Heart right ventricle (tissue), 16 donors: ENCODE measurements at regions not wholly inside any gene's neighbourhood (a gene's known extent, or its start where the extent isn't known, plus 50 kb on each side); places are given as distances from the start of the nearest gene placed in this dataset.

ENCODE experiments used
- ATAC-seq, 8 donors: fragments of 200-7000 bp; cut with Tn5 transposase; one replicate each; pipeline ENCODE4 v1.9.1; 2020; ENCODE audit warnings: mild to moderate bottlenecking in 8 of 8, moderate library complexity in 8 of 8, moderate number of reproducible peaks in 1 of 8
- DNase-seq, 2 donors: peaks; one replicate each; pipeline ENCODE4 v3.0.0-alpha.2; 2020
- H3K27ac ChIP-seq, 10 donors: fragments of 200-600 bp; sonication (generic) in 2 of 10; one replicate each; pipeline versions ENCODE4 v1.5.0 to v1.8.0; 2020 to 2022; ENCODE audit warnings: mild to moderate bottlenecking in 3 of 10
- H3K27me3 ChIP-seq, 7 donors: fragments of 200-600 bp; one replicate each; pipeline ENCODE4 v1.8.0; 2021 to 2022; ENCODE audit warnings: mild to moderate bottlenecking in 2 of 7
- H3K36me3 ChIP-seq, 9 donors: fragments of 200-600 bp; sonication (generic) in 1 of 9; one replicate each; pipeline versions ENCODE4 v1.5.0 to v1.8.0; 2020 to 2022; ENCODE audit warnings: mild to moderate bottlenecking in 2 of 9
- H3K4me1 ChIP-seq, 9 donors: fragments of 200-600 bp; sonication (generic) in 1 of 9; one replicate each; pipeline versions ENCODE4 v1.5.0 to v1.8.0; 2020 to 2022; ENCODE audit warnings: mild to moderate bottlenecking in 4 of 9
- H3K4me3 ChIP-seq, 10 donors: fragments of 200-600 bp; sonication (generic) in 2 of 10; one replicate each; pipeline versions ENCODE4 v1.5.0 to v1.8.0; 2020 to 2022; ENCODE audit warnings: mild to moderate bottlenecking in 7 of 10, moderate library complexity in 2 of 10
- H3K9me3 ChIP-seq, 11 donors: fragments of 200-600 bp in 10 of 11; sonication (generic) in 2 of 11; one replicate each; pipeline versions ENCODE4 v1.5.0 to v1.8.0; 2013 to 2022; ENCODE audit warnings: mild to moderate bottlenecking in 2 of 11, control low read depth in 1 of 11, moderate library complexity in 1 of 11
- CTCF ChIP-seq, 9 donors: fragments of 200-600 bp; sonication (generic) in 2 of 9; IDR thresholded peaks; one replicate each; pipeline versions ENCODE4 v1.5.0 to v1.8.0; 2021 to 2022; ENCODE audit warnings: antibody characterized with exemption in 9 of 9, mild to moderate bottlenecking in 5 of 9, moderate library complexity in 1 of 9
- WGBS, 2 donors: extraction: QIAGEN DNeasy Blood & Tissue Kit; methylation state at CpG; one replicate each; pipeline ENCODE4 v1.1.7; 2013; ENCODE audit warnings: inconsistent platforms in 1 of 2; 5-methylcytosine and 5-hydroxymethylcytosine counted together
- intact Hi-C, 10 donors: fragments of 100-400 bp; cut with DNase I; formaldehyde crosslinking; loops; one replicate each; pipeline versions ENCODE4 v1.11.1 to v1.14.2; 2022
- donor health status: Arrhythmogenic right ventricular cardiomyopathy.
- donor health status: ischemic (EF 13 %, LVEDD 7.1; RV severe dilation, severe dysfunction).
- donor health status: healthy with polysubstance abuse.
- donor health status: DM: no; HTN: yes; CAD: no.
- donor health status: DM: no; HTN: no; CAD: no.
- donor health status: ischemic (EF 25% LVEDD 6.9; RV normal size, moderate dysfunction).
- donor health status: ischemic (EF 25% LVEDD 5.7; RV mildly dilated, moderate dysfunction).
- donor health status: healthy.
- donor health status: DM: yes; HTN: yes; CAD: no.
- donor health status: Ischemic cardiomyopathy.
- donor health status: ischemic (EF 35%, LVEDD 5.7; RV mildly dilated, moderate dysfunction).
- donor health status: nonischemic (EF 11% LVEDD 7.7; RV severe dilation, severe dysfunction).
- donor health status: DM: yes; HTN: yes; CAD: no.
- donor health status: PGD.
- donor health status: ischemic (EF 29% LVEDD 5.4; RV normal size, mild dysfunction).
- donor health status: nonischemic (EF 23%, LVEDD 6.1; RV moderate dilation, normal function).

DNA sequence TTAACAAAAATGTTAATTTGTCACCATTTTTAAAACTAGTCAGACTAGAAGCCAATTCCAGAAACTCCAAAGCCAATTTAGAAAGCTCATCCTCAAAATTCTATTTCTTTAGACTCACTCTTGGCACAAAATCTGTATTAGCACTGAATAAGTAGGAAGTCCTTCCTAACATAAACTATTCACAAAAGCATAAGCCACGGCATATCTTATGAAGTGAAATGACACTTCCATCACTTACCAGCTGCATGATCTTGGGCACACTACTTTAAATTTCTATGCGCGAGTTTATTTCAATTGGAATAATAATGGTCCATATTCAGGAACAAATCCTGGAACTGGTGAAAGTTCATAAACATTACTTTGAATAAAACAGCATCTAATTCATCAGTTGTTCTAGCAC lies 1544.0 kb downstream of the TECRL start:
- Histone ChIP-seq H3K4me3 (no peak overlapping the region), H3K36me3 (no peaks in the 10 kb centered on the region), H3K27me3 (no peaks in the 10 kb centered on the region), H3K9me3 (no peaks in the 10 kb centered on the region), H3K4me1 (no peaks in the 10 kb centered on the region), H3K27ac (no peak overlapping the region)
- 91 to 93% methylated on average over 3 of the region's 3 CpGs for WGBS, 2 donors
- DNase-seq: no peak
- ATAC-seq: no peak
- intact Hi-C loops: no loop called here
- TF ChIP-seq CTCF (IDR thresholded peaks at IDR 0.05): no peak

DNA sequence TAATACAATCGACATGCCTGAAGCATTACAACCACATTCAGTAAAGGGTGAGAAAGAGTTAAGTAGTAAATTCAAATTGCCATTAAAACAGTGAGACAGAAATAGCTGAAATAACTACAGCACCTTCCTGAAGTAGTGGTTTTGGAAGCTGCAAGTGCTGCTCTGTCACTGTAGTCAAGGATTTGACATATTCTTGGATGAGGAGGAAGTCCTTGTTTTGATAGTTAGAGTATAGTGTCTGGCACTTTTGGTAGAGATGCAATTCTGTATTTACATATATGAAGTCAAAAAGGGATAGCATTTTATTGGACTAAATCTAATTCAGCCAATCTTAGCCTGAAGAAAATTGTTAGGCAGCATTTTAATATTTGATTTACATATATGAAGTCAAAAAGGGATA lies 1559.6 kb downstream of the TECRL start:
- WGBS, 2 donors: 56 to 61% methylated on average over 1 of the region's 1 CpG
- no peak for TF ChIP-seq CTCF (IDR thresholded peaks at IDR 0.05)
- no peak for ATAC-seq

GRCh38 chr4:62835631-62836030 lies 1573.6 kb downstream of the TECRL start:
- peaks cover 0 to 19% (median 0%) of the 10 kb centered on the region in 11 donors for H3K9me3 ChIP-seq
- intact Hi-C loops: no loop called here
- no peaks in the 10 kb centered on the region for H3K4me1 ChIP-seq
- no peak for TF ChIP-seq CTCF (IDR thresholded peaks at IDR 0.05)
- WGBS, 2 donors: 39 to 59% methylated on average over 2 of the region's 2 CpGs
- H3K27me3 ChIP-seq: no peaks in the 10 kb centered on the region
- no peak for DNase-seq
- no peak for ATAC-seq
- H3K27ac ChIP-seq: no peak overlapping the region
- no peaks in the 10 kb centered on the region for H3K36me3 ChIP-seq
- no peak overlapping the region for H3K4me3 ChIP-seq

More for the DNA sequence above, 1559.6 kb downstream of the TECRL start:
- no peak for DNase-seq
- Histone ChIP-seq H3K27ac (no peak overlapping the region), H3K4me1 (no peaks in the 10 kb centered on the region), H3K27me3 (no peaks in the 10 kb centered on the region), H3K9me3 (no peaks in the 10 kb centered on the region), H3K36me3 (no peaks in the 10 kb centered on the region), H3K4me3 (no peak overlapping the region)
- intact Hi-C loops: no loop called here

DNA sequence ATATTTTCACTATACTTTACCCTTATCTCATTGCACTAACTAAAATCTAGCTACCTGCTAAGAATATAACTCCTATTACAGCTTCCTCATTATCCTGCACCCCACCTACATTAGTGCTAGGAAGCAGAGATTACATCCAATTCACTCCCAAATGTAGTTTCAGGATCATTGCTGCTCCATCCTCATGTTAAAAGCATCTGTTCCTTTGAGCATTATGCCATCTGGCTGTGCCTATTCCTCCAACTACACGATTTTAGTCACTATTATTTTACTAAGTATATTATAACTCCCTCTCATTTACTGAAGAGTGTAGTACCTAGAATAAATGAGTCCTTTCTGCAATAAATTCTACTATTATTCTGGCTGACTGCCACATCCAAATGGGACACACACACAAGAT lies 1586.9 kb downstream of the TECRL start:
- Histone ChIP-seq H3K4me1 (no peaks in the 10 kb centered on the region), H3K36me3 (no peaks in the 10 kb centered on the region), H3K27me3 (no peaks in the 10 kb centered on the region), H3K4me3 (no peak overlapping the region), H3K27ac (no peak overlapping the region), H3K9me3 (peaks cover 0 to 15% (median 0%) of the 10 kb centered on the region in 11 donors)
- 53 to 67% methylated on average over 1 of the region's 1 CpG for WGBS, 2 donors
- DNase-seq: no peak
- no peak for TF ChIP-seq CTCF (IDR thresholded peaks at IDR 0.05)
- ATAC-seq: no peak
- intact Hi-C loops: no loop called here
